ENCODE measurements at regions not wholly inside any gene's neighbourhood (a gene's known extent, or its start where the extent isn't known, plus 50 kb on each side); places are given as distances from the start of the nearest gene placed in this dataset.

DNA sequence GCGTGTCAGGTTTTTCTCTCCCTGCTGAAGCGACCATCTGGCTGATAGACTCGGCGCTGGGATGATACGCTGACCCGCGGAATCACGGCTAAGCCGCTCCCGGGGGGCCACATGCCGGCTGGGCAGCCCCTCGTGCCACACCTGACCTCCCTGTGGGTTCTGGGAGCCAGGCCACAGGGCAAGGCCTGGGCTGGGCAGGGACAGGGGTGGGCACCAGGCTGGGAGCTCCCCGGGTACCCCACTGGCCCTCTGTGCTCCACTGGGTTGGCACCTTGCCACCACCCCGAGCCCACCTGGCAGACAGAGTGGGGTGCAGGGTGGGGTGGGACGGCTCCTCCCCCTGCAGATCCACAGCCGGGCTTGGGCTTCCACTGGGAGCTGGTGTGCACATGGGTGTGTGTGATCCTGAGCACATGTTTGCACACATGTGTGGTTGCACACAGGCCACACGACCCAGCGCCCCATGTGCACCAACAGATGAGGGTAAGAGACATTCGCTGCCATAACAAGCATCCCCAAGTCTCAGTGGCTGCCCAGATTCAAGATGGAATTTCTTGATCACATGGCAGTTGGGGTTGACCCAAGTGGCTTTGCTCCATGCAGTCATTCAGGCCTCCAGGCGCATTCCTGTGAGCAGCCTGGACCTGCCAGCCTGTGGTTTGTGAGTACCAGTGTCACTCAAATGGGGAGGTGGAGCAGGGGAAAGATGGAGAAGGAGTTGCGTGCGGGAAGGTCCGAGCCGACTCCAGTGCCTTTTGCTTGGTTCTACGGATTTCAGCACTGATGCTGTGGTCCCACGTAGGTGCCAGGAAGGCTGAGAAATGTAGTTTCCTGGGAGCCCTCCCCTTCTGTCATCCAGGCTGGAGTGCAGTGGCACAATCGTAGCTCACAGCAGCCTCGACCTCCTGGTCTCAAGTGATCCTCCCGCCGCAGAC lies 79.7 kb downstream of the UNCX start:
- TF ChIP-seq, protein P1, sequence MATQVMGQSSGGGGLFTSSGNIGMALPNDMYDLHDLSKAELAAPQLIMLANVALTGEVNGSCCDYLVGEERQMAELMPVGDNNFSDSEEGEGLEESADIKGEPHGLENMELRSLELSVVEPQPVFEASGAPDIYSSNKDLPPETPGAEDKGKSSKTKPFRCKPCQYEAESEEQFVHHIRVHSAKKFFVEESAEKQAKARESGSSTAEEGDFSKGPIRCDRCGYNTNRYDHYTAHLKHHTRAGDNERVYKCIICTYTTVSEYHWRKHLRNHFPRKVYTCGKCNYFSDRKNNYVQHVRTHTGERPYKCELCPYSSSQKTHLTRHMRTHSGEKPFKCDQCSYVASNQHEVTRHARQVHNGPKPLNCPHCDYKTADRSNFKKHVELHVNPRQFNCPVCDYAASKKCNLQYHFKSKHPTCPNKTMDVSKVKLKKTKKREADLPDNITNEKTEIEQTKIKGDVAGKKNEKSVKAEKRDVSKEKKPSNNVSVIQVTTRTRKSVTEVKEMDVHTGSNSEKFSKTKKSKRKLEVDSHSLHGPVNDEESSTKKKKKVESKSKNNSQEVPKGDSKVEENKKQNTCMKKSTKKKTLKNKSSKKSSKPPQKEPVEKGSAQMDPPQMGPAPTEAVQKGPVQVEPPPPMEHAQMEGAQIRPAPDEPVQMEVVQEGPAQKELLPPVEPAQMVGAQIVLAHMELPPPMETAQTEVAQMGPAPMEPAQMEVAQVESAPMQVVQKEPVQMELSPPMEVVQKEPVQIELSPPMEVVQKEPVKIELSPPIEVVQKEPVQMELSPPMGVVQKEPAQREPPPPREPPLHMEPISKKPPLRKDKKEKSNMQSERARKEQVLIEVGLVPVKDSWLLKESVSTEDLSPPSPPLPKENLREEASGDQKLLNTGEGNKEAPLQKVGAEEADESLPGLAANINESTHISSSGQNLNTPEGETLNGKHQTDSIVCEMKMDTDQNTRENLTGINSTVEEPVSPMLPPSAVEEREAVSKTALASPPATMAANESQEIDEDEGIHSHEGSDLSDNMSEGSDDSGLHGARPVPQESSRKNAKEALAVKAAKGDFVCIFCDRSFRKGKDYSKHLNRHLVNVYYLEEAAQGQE (IDR thresholded peaks at IDR 0.05; ENCODE audit: insufficient read depth in 1 of 2, low read depth in 2 of 2, low read length in 2 of 2), result no peak
- TF ChIP-seq SIN3A (IDR thresholded peaks at IDR 0.05; ENCODE audit: borderline replicate concordance, insufficient read depth, low read length) (no peak), TAF1 (IDR thresholded peaks at IDR 0.05; ENCODE audit: borderline replicate concordance, insufficient read depth, low read length) (no peak), POLR2AphosphoS5 (IDR thresholded peaks at IDR 0.05; ENCODE audit: low read depth, low read length) (no peak), FOXP2 (optimal IDR thresholded peaks at IDR 0.05; ENCODE audit: borderline replicate concordance, extremely low read depth, extremely low read length, insufficient read depth) (no peak)

DNA sequence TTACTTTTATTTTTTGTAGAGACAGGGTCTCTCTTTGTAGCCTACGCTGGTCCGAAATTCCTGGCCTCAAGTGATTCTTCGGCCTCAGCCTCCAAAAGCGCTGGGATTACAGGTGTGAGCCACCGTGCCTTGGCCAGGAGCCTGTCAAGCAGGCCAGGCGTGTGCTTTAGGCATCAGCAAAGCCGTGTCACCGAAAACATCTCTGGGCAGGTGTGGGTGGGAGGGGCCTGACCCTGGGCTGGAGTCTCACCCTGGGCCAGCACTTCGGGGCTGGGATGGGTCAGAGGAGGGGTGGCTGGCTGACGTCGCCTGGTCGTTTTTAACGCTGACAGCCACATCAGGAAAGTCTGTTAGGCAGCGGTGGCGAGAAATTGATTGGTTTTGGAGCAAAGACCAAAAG lies 80.9 kb downstream of the UNCX start:
- TF ChIP-seq TAF1 (IDR thresholded peaks at IDR 0.05; ENCODE audit: borderline replicate concordance, insufficient read depth, low read length), result no peak
- no peak for TF ChIP-seq POLR2AphosphoS5 (IDR thresholded peaks at IDR 0.05; ENCODE audit: low read depth, low read length)
- TF ChIP-seq, protein P1 (IDR thresholded peaks at IDR 0.05; ENCODE audit: insufficient read depth in 1 of 2, low read depth in 2 of 2, low read length in 2 of 2), result no peak
- TF ChIP-seq FOXP2 (optimal IDR thresholded peaks at IDR 0.05; ENCODE audit: borderline replicate concordance, extremely low read depth, extremely low read length, insufficient read depth), result no peak
- no peak for TF ChIP-seq SIN3A (IDR thresholded peaks at IDR 0.05; ENCODE audit: borderline replicate concordance, insufficient read depth, low read length)

DNA sequence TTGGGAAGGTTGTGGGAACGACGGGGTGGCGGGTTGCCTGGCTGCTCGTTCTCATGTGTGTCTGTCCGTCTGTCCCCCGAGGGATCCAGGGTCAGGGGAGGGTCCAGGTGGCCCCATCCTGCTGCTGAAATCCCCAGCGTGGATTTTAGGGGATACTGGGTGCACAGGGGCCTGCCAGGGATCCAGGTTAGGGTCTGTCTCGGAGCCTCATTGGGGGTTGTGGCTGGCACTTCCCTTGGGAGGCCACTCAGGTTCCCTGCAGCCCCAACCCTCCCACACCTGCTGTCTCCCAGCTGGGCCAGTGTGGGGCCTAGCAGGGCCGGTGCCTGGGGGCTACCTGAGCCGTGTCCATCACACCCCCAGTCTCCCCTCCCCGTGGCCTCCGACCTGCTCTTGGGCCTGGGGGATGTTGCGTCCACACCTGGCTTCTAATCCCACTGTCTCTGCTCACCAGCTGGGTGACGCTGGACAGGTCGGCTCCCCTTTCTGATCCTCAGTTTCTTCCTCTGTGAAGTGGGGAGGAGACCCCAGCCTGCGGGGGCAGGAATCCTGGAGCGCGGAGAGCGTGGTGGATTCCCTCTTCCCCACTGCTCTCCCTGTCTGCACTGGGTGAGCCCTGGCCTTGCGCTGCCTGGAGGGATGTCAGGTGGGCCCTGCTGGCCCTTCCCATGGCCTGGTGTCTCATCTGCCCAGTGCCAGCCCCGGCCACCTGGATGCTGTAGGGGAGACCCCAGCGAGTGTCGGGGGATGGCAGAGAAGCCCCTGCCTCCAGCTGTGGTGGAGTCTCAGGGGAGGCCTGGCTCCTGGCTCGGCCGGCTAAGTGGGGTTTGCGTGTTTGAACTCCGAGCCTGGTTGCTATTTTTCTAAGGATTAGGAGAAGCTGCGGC lies 81.6 kb downstream of the UNCX start:
- no peak for TF ChIP-seq SIN3A (IDR thresholded peaks at IDR 0.05; ENCODE audit: borderline replicate concordance, insufficient read depth, low read length)
- no peak for TF ChIP-seq POLR2AphosphoS5 (IDR thresholded peaks at IDR 0.05; ENCODE audit: low read depth, low read length)
- TF ChIP-seq, protein P1 (IDR thresholded peaks at IDR 0.05; ENCODE audit: insufficient read depth in 1 of 2, low read depth in 2 of 2, low read length in 2 of 2), result no peak
- no peak for TF ChIP-seq TAF1 (IDR thresholded peaks at IDR 0.05; ENCODE audit: borderline replicate concordance, insufficient read depth, low read length)
- TF ChIP-seq FOXP2 (optimal IDR thresholded peaks at IDR 0.05; ENCODE audit: borderline replicate concordance, extremely low read depth, extremely low read length, insufficient read depth), result no peak

DNA sequence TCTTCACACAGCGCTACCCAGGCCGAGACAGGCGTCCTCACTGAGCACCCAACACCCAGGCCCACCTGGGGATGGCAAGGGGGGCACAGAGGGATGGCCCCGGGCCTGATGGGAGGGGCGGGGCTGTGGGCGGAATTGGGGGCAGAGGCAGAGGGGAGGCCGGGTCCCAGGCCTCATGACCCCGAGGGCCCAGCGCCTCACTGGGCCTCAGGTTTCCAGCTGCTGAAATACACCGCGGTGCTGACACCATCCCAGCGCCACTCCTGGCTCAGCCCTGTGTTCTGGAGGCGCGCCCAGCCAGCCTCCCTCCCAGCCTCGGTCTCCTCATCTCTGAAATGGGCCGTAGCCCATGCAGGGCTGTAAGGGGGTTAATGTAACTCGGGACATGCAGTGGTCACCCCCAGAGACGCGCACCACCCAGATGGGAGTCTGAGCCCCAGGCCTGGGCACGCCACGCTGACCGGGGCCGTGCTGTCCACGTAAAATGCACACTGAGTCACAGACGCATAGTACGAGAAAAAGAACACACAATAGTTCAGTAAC lies 82.3 kb downstream of the UNCX start:
- TF ChIP-seq FOXP2 (optimal IDR thresholded peaks at IDR 0.05; ENCODE audit: borderline replicate concordance, extremely low read depth, extremely low read length, insufficient read depth) (no peak), TAF1 (IDR thresholded peaks at IDR 0.05; ENCODE audit: borderline replicate concordance, insufficient read depth, low read length) (no peak), POLR2AphosphoS5 (IDR thresholded peaks at IDR 0.05; ENCODE audit: low read depth, low read length) (no peak), SIN3A (IDR thresholded peaks at IDR 0.05; ENCODE audit: borderline replicate concordance, insufficient read depth, low read length) (no peak)
- TF ChIP-seq, protein P1 (IDR thresholded peaks at IDR 0.05; ENCODE audit: insufficient read depth in 1 of 2, low read depth in 2 of 2, low read length in 2 of 2), result no peak
